Vagina (tissue), 2 donors: ENCODE measurements at regions not wholly inside any gene's neighbourhood (a gene's known extent, or its start where the extent isn't known, plus 50 kb on each side); places are given as distances from the start of the nearest gene placed in this dataset.

ENCODE experiments used
- POLR2A ChIP-seq, 2 donors: fragments of 450-650 bp; IDR thresholded peaks; one replicate each; pipeline ENCODE4 v1.6.1; 2017; ENCODE audit warnings: antibody characterized with exemption in 2 of 2, mild to moderate bottlenecking in 2 of 2, moderate library complexity in 2 of 2
- POLR2AphosphoS5 ChIP-seq, 2 donors: sonication (generic); formaldehyde crosslinking; IDR thresholded peaks; one replicate each; pipeline ENCODE4 v1.9.0; 2017; ENCODE audit warnings: antibody characterized with exemption in 2 of 2, mild to moderate bottlenecking in 2 of 2, low read depth in 1 of 2; ENCODE audit not compliant: insufficient read depth in 1 of 2
- TF ChIP-seq, protein P1 (sequence below), 3 experiments: fragments of 450-650 bp in 2 of 3; fragments of 200-600 bp in 1 of 3; sonication (generic) in 1 of 3; IDR thresholded peaks; one replicate each; pipeline ENCODE4 v1.5.1; 2017 to 2019; ENCODE audit warnings: antibody characterized with exemption in 3 of 3, mild to moderate bottlenecking in 2 of 3, moderate library complexity in 2 of 3

DNA sequence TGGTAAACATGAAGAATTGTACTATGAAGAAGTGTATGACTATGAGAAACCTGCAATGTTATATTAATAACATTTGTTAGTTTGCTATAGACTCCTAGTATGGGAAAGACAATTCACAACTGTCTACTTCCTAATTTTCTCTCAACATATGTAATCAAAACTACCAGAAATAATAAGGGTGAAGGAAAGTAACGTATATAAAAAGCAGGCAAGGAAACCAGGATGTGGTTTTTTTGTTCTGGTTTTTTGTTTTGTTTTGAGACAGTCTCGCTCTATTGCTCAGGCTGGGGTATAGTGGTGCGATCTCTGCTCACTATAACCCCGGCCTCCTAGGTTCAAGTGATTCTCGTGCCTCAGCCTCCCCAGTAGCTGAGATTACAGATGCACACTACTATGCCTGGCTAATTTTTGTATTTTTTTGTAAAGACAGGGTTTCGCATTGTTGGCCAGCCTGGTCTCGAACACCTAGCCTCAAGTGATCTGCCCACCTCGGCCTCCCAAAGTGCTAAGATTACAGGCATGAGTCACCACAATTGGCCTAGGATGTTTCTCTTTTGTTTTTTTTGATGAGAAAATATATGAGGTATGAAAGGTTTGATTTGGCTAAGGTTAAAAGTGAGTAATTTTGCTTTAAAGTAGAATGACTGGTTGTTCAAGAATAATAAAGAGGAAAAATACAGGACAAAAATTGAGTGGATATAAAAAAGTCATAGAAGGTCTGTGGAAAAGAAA is 83.1 kb downstream of the PTCHD4 start:
- TF ChIP-seq POLR2A (IDR thresholded peaks at IDR 0.05) (no peak), POLR2AphosphoS5 (IDR thresholded peaks at IDR 0.05; ENCODE audit: insufficient read depth in 1 of 2, low read depth in 1 of 2) (no peak)
- TF ChIP-seq, protein P1, sequence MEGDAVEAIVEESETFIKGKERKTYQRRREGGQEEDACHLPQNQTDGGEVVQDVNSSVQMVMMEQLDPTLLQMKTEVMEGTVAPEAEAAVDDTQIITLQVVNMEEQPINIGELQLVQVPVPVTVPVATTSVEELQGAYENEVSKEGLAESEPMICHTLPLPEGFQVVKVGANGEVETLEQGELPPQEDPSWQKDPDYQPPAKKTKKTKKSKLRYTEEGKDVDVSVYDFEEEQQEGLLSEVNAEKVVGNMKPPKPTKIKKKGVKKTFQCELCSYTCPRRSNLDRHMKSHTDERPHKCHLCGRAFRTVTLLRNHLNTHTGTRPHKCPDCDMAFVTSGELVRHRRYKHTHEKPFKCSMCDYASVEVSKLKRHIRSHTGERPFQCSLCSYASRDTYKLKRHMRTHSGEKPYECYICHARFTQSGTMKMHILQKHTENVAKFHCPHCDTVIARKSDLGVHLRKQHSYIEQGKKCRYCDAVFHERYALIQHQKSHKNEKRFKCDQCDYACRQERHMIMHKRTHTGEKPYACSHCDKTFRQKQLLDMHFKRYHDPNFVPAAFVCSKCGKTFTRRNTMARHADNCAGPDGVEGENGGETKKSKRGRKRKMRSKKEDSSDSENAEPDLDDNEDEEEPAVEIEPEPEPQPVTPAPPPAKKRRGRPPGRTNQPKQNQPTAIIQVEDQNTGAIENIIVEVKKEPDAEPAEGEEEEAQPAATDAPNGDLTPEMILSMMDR (IDR thresholded peaks at IDR 0.05), result no peak
